HepG2 (cell line): ENCODE measurements at regions not wholly inside any gene's neighbourhood (a gene's known extent, or its start where the extent isn't known, plus 50 kb on each side); places are given as distances from the start of the nearest gene placed in this dataset.

Experiments
- ATAC-seq: fragments of 200-7000 bp; cut with Tn5 transposase; 3 replicates; pipeline ENCODE4 v1.9.1; 2020; ENCODE audit warnings: mild to moderate bottlenecking, moderate library complexity
- BruUV-seq: library from RNA; stranded (reverse); fragments of 400-500 nt; replicated peaks from 2 replicates; lab custom pipeline; 2021; lab: Mats Ljungman, UMichigan
- CTCF ChIA-PET: fragments of 300-600 bp; formaldehyde crosslinking; extraction: SDS; loops from one replicate; lab custom pipeline; 2021; ENCODE audit warnings: low total read pairs, inconsistent platforms, low intra/inter-chr PET ratio; lab: Yijun Ruan, JAX
- POLR2A ChIA-PET: fragments of 350-600 bp; sonication (Branson Sonifier 250); formaldehyde crosslinking; loops from one replicate; lab custom pipeline; 2020; ENCODE audit warnings: antibody characterized with exemption, inconsistent platforms; lab: Yijun Ruan, JAX
- DNase-seq: peaks from one replicate; pipeline ENCODE4 v3.0.0-alpha.2; 2015; ENCODE audit warnings: low spot score
- FAIRE-seq: peaks from 3 replicates; lab custom pipeline; 2011; peaks lifted over from hg19 to GRCh38; lab: Jason Lieb, UNC
- H2AFZ ChIP-seq: one replicate; pipeline ENCODE4 v1.6.1; 2011; ENCODE audit warnings: low read length, inconsistent platforms
- H3K27ac ChIP-seq: fragments of 300-600 bp; 3 replicates; pipeline ENCODE4 v1.8.0; 2011; ENCODE audit warnings: mixed run types, mild to moderate bottlenecking, mixed read lengths, low read length, inconsistent platforms; ENCODE audit not compliant: insufficient read depth; ENCODE audit errors: extremely low read length
- H3K27me3 ChIP-seq, 2 experiments: fragments of 200-600 bp in 1 of 2; 2 replicates in 1 of 2; 3 replicates in 1 of 2; pipeline versions ENCODE4 v1.6.0 to v1.8.0; 2011; ENCODE audit warnings: low read length in 2 of 2, mild to moderate bottlenecking in 2 of 2, moderate library complexity in 2 of 2, inconsistent platforms in 1 of 2; ENCODE audit not compliant: insufficient read depth in 2 of 2, control insufficient read depth in 1 of 2
- H3K36me3 ChIP-seq, 2 experiments: fragments of 200-600 bp in 1 of 2; replicated peaks in 1 of 2; 2 replicates in 1 of 2; 3 replicates in 1 of 2; pipeline versions ENCODE4 v1.5.1 to v1.8.0; 2011; ENCODE audit warnings: low read length in 2 of 2, inconsistent platforms in 1 of 2; ENCODE audit not compliant: insufficient read depth in 2 of 2, control insufficient read depth in 1 of 2
- H3K4me1 ChIP-seq: 2 replicates; pipeline ENCODE4 v1.5.1; 2012; ENCODE audit warnings: low read length, inconsistent platforms; ENCODE audit not compliant: insufficient read depth
- H3K4me2 ChIP-seq: 2 replicates; pipeline ENCODE4 v1.6.0; 2011; ENCODE audit warnings: low read depth, low read length, inconsistent platforms
- H3K4me3 ChIP-seq, 3 experiments: fragments of 200-600 bp in 1 of 3; sonication (generic), shearing (Covaris generic) in 1 of 3; replicated peaks in 1 of 3; 2 replicates each; pipeline ENCODE4 v1.5.1; 2011 to 2016; ENCODE audit warnings: low read length in 3 of 3, inconsistent platforms in 2 of 3, low read depth in 2 of 3, mild to moderate bottlenecking in 2 of 3, control low read depth in 1 of 3, mixed read lengths in 1 of 3; ENCODE audit not compliant: insufficient read depth in 1 of 3
- H3K79me2 ChIP-seq: one replicate; pipeline ENCODE4 v1.6.1; 2011; ENCODE audit warnings: low read length, inconsistent platforms; ENCODE audit not compliant: insufficient read depth
- H3K9ac ChIP-seq: 2 replicates; pipeline ENCODE4 v1.6.0; 2011; ENCODE audit warnings: mild to moderate bottlenecking, low read depth, low read length, inconsistent platforms; ENCODE audit not compliant: insufficient read depth
- H3K9me3 ChIP-seq: 2 replicates; pipeline ENCODE4 v1.5.1; 2012; ENCODE audit warnings: mild to moderate bottlenecking, low read length
- H4K20me1 ChIP-seq: 2 replicates; pipeline ENCODE4 v1.6.0; 2011; ENCODE audit warnings: inconsistent platforms, mild to moderate bottlenecking, low read length, moderate library complexity; ENCODE audit not compliant: insufficient read depth
- FIP1L1 ChIP-seq: fragments of 200-400 bp; formaldehyde crosslinking; IDR thresholded peaks from 2 replicates; pipeline ENCODE4 v1.6.1; 2018; ENCODE audit warnings: low read depth, mild to moderate bottlenecking, low read length, moderate library complexity, borderline replicate concordance; ENCODE audit not compliant: insufficient read depth
- HDAC6 ChIP-seq: fragments of 200-600 bp; sonication (generic); IDR thresholded peaks from 2 replicates; pipeline ENCODE4 v1.7.0; 2017; ENCODE audit warnings: mild to moderate bottlenecking, antibody characterized with exemption, low read length, low read depth
- KDM5B ChIP-seq: sonication (generic); formaldehyde crosslinking; IDR thresholded peaks from 2 replicates; pipeline ENCODE4 v1.4.0; 2020; ENCODE audit warnings: missing genetic modification reagents, mild to moderate bottlenecking, borderline replicate concordance
- LBX2 ChIP-seq: sonication (generic); formaldehyde crosslinking; IDR thresholded peaks from 2 replicates; pipeline ENCODE4 v1.5.0; 2020; ENCODE audit warnings: missing genetic modification reagents, mild to moderate bottlenecking, borderline replicate concordance
- PLRG1 ChIP-seq: fragments of 450-650 bp; conservative IDR thresholded peaks from 2 replicates; pipeline ENCODE4 v1.6.1; 2016
- POLR2AphosphoS5 ChIP-seq: IDR thresholded peaks from 2 replicates; pipeline ENCODE4 v1.6.1; 2012; ENCODE audit warnings: low read depth, low read length
- SCMH1 ChIP-seq: sonication (generic); formaldehyde crosslinking; IDR thresholded peaks from 2 replicates; pipeline ENCODE4 v1.9.0; 2021; ENCODE audit warnings: missing genetic modification reagents, mild to moderate bottlenecking, borderline replicate concordance
- TFAP4 ChIP-seq: sonication (generic); IDR thresholded peaks from 2 replicates; pipeline ENCODE4 v1.6.1; 2016; ENCODE audit warnings: low read depth, borderline replicate concordance
- THAP11 ChIP-seq: IDR thresholded peaks from 2 replicates; pipeline ENCODE4 v1.6.1; 2016; ENCODE audit warnings: missing biosample characterization, missing genetic modification reagents
- XRCC5 ChIP-seq: fragments of 200-400 bp; formaldehyde crosslinking; optimal IDR thresholded peaks from 2 replicates; pipeline ENCODE3; 2017; ENCODE audit warnings: mild to moderate bottlenecking, low read length
- ZNF354B ChIP-seq: sonication (generic); formaldehyde crosslinking; IDR thresholded peaks from 2 replicates; pipeline ENCODE4 v1.8.0; 2022; ENCODE audit warnings: mild to moderate bottlenecking, missing genetic modification reagents
- ZNF772 ChIP-seq: sonication (generic); formaldehyde crosslinking; IDR thresholded peaks from 2 replicates; pipeline ENCODE4 v1.5.0; 2020; ENCODE audit warnings: mild to moderate bottlenecking, missing genetic modification reagents
- WGBS: methylation state at CpG from one replicate; pipeline ENCODE4 v1.1.6; 2017; ENCODE audit warnings: low lambda C conversion rate; 5-methylcytosine and 5-hydroxymethylcytosine counted together
- in situ Hi-C: cut with HindIII; loops from 2 replicates; pipeline ENCODE4 v1.10.0; 2017; ENCODE audit warnings: low pct_unique_long_range_greater_than_20kb; ENCODE audit not compliant: extremely low pct_ligation_motif_present
- intact Hi-C: fragments of 100-400 bp; cut with micrococcal nuclease; formaldehyde crosslinking; loops from one replicate; pipeline ENCODE4 v1.10.0; 2022; ENCODE audit not compliant: unreplicated experiment
- TF ChIP-seq, protein P1 (sequence below): sonication (generic); formaldehyde crosslinking; IDR thresholded peaks from 2 replicates; pipeline ENCODE4 v1.4.0; 2020; ENCODE audit warnings: mild to moderate bottlenecking, missing genetic modification reagents
- TF ChIP-seq, protein P2 (sequence below): sonication (generic); formaldehyde crosslinking; IDR thresholded peaks from 2 replicates; pipeline ENCODE4 v1.5.0; 2020; ENCODE audit warnings: missing genetic modification reagents
- TF ChIP-seq, protein P3 (sequence below): sonication (generic); formaldehyde crosslinking; IDR thresholded peaks from 2 replicates; pipeline ENCODE4 v1.4.0; 2020; ENCODE audit warnings: missing genetic modification reagents, mild to moderate bottlenecking, borderline replicate concordance

- TF ChIP-seq ZNF354B (CRISPR knock-in tag) = no peak
Measured at GRCh38 chr13:67498948-67499347, 268.8 kb upstream of the PCDH9 start (continued).

- in situ Hi-C loops = no loop called here
- POLR2A ChIA-PET = no interaction called here
- ATAC-seq (no peak), FAIRE-seq (no peak), DNase-seq (no peak)
- H3K36me3 ChIP-seq = no peaks in the 10 kb centered on the region
- no peak overlapping the region for H2AFZ ChIP-seq
- no peaks in the 10 kb centered on the region for H3K79me2 ChIP-seq
- TF ChIP-seq KDM5B (CRISPR knock-in tag) = no peak
- no peak for TF ChIP-seq PLRG1
- TF ChIP-seq SCMH1 = no peak
- no TSS peak for BruUV-seq
- intact Hi-C loops = no loop called here
- H3K9ac ChIP-seq = no peak overlapping the region
- no peaks in the 10 kb centered on the region for H4K20me1 ChIP-seq
- no peak overlapping the region for H3K27ac ChIP-seq
- WGBS = 0% methylated on average over 1 of the region's 1 CpG
- CTCF ChIA-PET = no interaction called here
- no peak overlapping the region for H3K4me2 ChIP-seq
- H3K27me3 ChIP-seq = no peaks in the 10 kb centered on the region
- H3K9me3 ChIP-seq = no peaks in the 10 kb centered on the region
- H3K4me3 ChIP-seq = no peak overlapping the region
- no peaks in the 10 kb centered on the region for H3K4me1 ChIP-seq
Measured at GRCh38 chr13:67493835-67494234, 263.7 kb upstream of the PCDH9 start.

DNA sequence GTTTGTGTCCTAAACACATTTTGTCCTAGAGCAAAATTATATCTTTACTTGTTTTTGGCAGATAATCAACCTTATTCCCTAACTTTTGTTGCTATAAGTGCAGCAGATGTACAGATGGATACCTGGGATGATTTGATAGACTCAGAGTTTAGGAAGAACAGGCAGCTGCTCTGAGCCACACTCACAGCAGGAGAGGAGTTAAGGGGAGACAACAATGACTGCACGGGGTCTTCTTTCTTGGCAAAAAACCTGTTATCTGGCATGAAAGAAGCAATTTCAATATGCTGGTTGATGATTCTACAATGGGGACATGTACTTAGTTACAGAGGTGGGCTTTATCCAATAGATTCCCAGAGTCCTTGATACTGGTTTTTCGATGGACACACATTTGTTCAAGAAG, 258.9 kb upstream of the PCDH9 start:
- FAIRE-seq = no peak
- Histone ChIP-seq H3K4me1 (no peaks in the 10 kb centered on the region), H4K20me1 (no peaks in the 10 kb centered on the region), H3K9ac (no peak overlapping the region), H2AFZ (no peak overlapping the region), H3K79me2 (no peaks in the 10 kb centered on the region), H3K4me3 (no peak overlapping the region), H3K27ac (no peak overlapping the region), H3K4me2 (no peak overlapping the region), H3K27me3 (no peaks in the 10 kb centered on the region), H3K9me3 (no peaks in the 10 kb centered on the region), H3K36me3 (no peaks in the 10 kb centered on the region)
- DNase-seq = no peak
- in situ Hi-C loops = no loop called here
- ATAC-seq = no peak
- no TSS peak for BruUV-seq
- WGBS = 5% methylated on average over 2 of the region's 2 CpGs
- intact Hi-C loops = no loop called here
- CTCF ChIA-PET = no interaction called here
- POLR2A ChIA-PET = no interaction called here
- TF ChIP-seq THAP11 (CRISPR knock-in tag) (no peak), LBX2 (CRISPR knock-in tag) (no peak), POLR2AphosphoS5 (no peak), XRCC5 (no peak), FIP1L1 (no peak), HDAC6 (no peak), ZNF772 (CRISPR knock-in tag) (no peak), TFAP4 (no peak)
- TF ChIP-seq, protein P1, sequence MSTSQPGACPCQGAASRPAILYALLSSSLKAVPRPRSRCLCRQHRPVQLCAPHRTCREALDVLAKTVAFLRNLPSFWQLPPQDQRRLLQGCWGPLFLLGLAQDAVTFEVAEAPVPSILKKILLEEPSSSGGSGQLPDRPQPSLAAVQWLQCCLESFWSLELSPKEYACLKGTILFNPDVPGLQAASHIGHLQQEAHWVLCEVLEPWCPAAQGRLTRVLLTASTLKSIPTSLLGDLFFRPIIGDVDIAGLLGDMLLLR = no peak
- TF ChIP-seq, protein P2, sequence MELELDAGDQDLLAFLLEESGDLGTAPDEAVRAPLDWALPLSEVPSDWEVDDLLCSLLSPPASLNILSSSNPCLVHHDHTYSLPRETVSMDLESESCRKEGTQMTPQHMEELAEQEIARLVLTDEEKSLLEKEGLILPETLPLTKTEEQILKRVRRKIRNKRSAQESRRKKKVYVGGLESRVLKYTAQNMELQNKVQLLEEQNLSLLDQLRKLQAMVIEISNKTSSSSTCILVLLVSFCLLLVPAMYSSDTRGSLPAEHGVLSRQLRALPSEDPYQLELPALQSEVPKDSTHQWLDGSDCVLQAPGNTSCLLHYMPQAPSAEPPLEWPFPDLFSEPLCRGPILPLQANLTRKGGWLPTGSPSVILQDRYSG = no peak
- TF ChIP-seq, protein P3, sequence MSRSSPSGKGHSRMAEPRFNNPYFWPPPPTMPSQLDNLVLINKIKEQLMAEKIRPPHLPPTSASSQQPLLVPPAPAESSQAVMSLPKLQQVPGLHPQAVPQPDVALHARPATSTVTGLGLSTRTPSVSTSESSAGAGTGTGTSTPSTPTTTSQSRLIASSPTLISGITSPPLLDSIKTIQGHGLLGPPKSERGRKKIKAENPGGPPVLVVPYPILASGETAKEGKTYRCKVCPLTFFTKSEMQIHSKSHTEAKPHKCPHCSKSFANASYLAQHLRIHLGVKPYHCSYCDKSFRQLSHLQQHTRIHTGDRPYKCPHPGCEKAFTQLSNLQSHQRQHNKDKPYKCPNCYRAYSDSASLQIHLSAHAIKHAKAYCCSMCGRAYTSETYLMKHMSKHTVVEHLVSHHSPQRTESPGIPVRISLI (CRISPR knock-in tag) = no peak
